Muscle of back (tissue), 3 donors: ENCODE measurements at regions not wholly inside any gene's neighbourhood (a gene's known extent, or its start where the extent isn't known, plus 50 kb on each side); places are given as distances from the start of the nearest gene placed in this dataset.
"Not testable (repeated sequence)": the region's sequence is repeated elsewhere in the genome, so short reads cannot be mapped to it uniquely, and the experiment has no call there.

Source experiments
- DNase-seq, 3 donors: peaks; one replicate each; pipeline versions ENCODE4 v3.0.0 to v3.0.0-alpha.2; 2013

GRCh38 chr5:154588833-154589425 lies 110.9 kb upstream of the HAND1 start:
- DNase-seq = not testable (repeated sequence)

GRCh38 chr5:154588091-154588774 lies 110.2 kb upstream of the HAND1 start:
- no peak for DNase-seq

GRCh38 chr5:154587123-154588026 lies 109.3 kb upstream of the HAND1 start:
- no peak for DNase-seq

GRCh38 chr5:154583671-154584177 lies 105.7 kb upstream of the HAND1 start:
- DNase-seq = no peak

- no peak for DNase-seq
These were observed 102.4 kb upstream of the HAND1 start for GRCh38 chr5:154580422-154580821.

GRCh38 chr5:154577416-154577815 lies 99.4 kb upstream of the HAND1 start:
- DNase-seq = no peak

GRCh38 chr5:154576429-154576806 lies 98.4 kb upstream of the HAND1 start:
- DNase-seq = no peak

GRCh38 chr5:154575546-154576428 lies 97.8 kb upstream of the HAND1 start:
- no peak for DNase-seq

- no peak for DNase-seq
These were observed 95.0 kb upstream of the HAND1 start for GRCh38 chr5:154573011-154573410.

- peak in 1 of 3 donors; percentile 22 for DNase-seq
These were observed 93.5 kb upstream of the HAND1 start for GRCh38 chr5:154571325-154572035.

GRCh38 chr5:154570572-154571324 lies 92.7 kb upstream of the HAND1 start:
- no peak for DNase-seq

GRCh38 chr5:154568589-154568988 lies 90.6 kb upstream of the HAND1 start:
- DNase-seq = no peak

- DNase-seq = no peak
These were observed 89.1 kb upstream of the HAND1 start for GRCh38 chr5:154567155-154567554.

- no peak for DNase-seq
These were observed 88.2 kb upstream of the HAND1 start for GRCh38 chr5:154566146-154566680.

GRCh38 chr5:154565123-154565522 lies 87.1 kb upstream of the HAND1 start:
- no peak for DNase-seq

GRCh38 chr5:154562244-154562880 lies 84.3 kb upstream of the HAND1 start:
- DNase-seq = peak; percentile 12 to 74 (median 27)

GRCh38 chr5:154559398-154560276 lies 81.6 kb upstream of the HAND1 start:
- DNase-seq = no peak

GRCh38 chr5:154557548-154557947 lies 79.5 kb upstream of the HAND1 start:
- no peak for DNase-seq
